ENCODE measurements at regions not wholly inside any gene's neighbourhood (a gene's known extent, or its start where the extent isn't known, plus 50 kb on each side); places are given as distances from the start of the nearest gene placed in this dataset.

- Histone ChIP-seq H3K27ac (no peak overlapping the region), H3K36me3 (replicated peaks in 1 of 2) (no peaks in the 10 kb centered on the region), H3K4me1 (replicated peaks in 1 of 2) (peaks cover 11 to 17% of the 10 kb centered on the region in 2 donors), H3K9me3 (replicated peaks in 1 of 3) (no peaks in the 10 kb centered on the region), H3K27me3 (no peaks in the 10 kb centered on the region), H3K4me3 (no peak overlapping the region)
- TF ChIP-seq, protein P1, sequence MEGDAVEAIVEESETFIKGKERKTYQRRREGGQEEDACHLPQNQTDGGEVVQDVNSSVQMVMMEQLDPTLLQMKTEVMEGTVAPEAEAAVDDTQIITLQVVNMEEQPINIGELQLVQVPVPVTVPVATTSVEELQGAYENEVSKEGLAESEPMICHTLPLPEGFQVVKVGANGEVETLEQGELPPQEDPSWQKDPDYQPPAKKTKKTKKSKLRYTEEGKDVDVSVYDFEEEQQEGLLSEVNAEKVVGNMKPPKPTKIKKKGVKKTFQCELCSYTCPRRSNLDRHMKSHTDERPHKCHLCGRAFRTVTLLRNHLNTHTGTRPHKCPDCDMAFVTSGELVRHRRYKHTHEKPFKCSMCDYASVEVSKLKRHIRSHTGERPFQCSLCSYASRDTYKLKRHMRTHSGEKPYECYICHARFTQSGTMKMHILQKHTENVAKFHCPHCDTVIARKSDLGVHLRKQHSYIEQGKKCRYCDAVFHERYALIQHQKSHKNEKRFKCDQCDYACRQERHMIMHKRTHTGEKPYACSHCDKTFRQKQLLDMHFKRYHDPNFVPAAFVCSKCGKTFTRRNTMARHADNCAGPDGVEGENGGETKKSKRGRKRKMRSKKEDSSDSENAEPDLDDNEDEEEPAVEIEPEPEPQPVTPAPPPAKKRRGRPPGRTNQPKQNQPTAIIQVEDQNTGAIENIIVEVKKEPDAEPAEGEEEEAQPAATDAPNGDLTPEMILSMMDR (IDR thresholded peaks at IDR 0.05) = no peak
- no peak for TF ChIP-seq POLR2A (IDR thresholded peaks at IDR 0.05)
- intact Hi-C loops (cut with DNase I) = no loop called here
- WGBS, 4 donors = 76 to 84% (median 80%) methylated on average over 3 of the region's 3 CpGs
- DNase-seq = no peak
These were observed 80.0 kb downstream of the NREP start for GRCh38 chr5:111676926-111677415.

DNA sequence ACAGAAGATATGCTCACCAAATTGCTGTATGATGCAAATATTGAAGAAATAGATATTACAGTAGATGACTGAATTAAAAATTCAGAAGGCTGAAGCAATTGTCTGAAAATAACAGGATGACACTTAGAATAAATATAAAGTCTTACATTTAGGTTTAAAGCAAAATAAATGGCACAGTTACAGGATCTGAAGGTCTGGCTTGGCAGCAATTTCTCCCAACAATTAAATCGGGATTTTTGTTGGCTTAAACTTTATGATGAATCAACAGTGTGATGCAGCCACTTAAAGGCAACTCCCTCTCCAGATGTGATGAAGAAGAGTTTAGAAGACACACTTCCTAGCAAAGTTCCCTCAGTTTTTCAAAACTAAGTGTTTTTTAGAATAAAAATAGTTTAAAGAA, 80.5 kb downstream of the NREP start:
- TF ChIP-seq, protein P1 (IDR thresholded peaks at IDR 0.05) = no peak
- no peak for TF ChIP-seq POLR2A (IDR thresholded peaks at IDR 0.05)
- Histone ChIP-seq H3K4me3 (no peak overlapping the region), H3K27me3 (no peaks in the 10 kb centered on the region), H3K4me1 (replicated peaks in 1 of 2) (peaks cover 7 to 12% of the 10 kb centered on the region in 2 donors), H3K27ac (no peak overlapping the region), H3K9me3 (replicated peaks in 1 of 3) (no peaks in the 10 kb centered on the region), H3K36me3 (replicated peaks in 1 of 2) (no peaks in the 10 kb centered on the region)
- intact Hi-C loops (cut with DNase I) = no loop called here
- 27 to 31% (median 30%) methylated on average over 1 of the region's 1 CpG for WGBS, 4 donors
- DNase-seq = no peak

GRCh38 chr5:111675201-111675934, 81.6 kb downstream of the NREP start:
- H3K4me3 ChIP-seq = no peak overlapping the region
- H3K4me1 ChIP-seq (replicated peaks in 1 of 2) = peaks cover 0 to 1% of the 10 kb centered on the region in 2 donors
- intact Hi-C loops (cut with DNase I) = no loop called here
- H3K9me3 ChIP-seq (replicated peaks in 1 of 3) = no peaks in the 10 kb centered on the region
- no peak for TF ChIP-seq POLR2A (IDR thresholded peaks at IDR 0.05)
- TF ChIP-seq, protein P1 (IDR thresholded peaks at IDR 0.05) = no peak
- no peaks in the 10 kb centered on the region for H3K36me3 ChIP-seq (replicated peaks in 1 of 2)
- DNase-seq = no peak
- WGBS, 4 donors = 92 to 94% (median 93%) methylated on average over 2 of the region's 2 CpGs
- H3K27me3 ChIP-seq = no peaks in the 10 kb centered on the region
- H3K27ac ChIP-seq = no peak overlapping the region

GRCh38 chr5:111673891-111674626, 82.9 kb downstream of the NREP start:
- TF ChIP-seq, protein P1 (IDR thresholded peaks at IDR 0.05) = no peak
- no peak for TF ChIP-seq POLR2A (IDR thresholded peaks at IDR 0.05)
- intact Hi-C loops (cut with DNase I) = no loop called here
- H3K9me3 ChIP-seq (replicated peaks in 1 of 3) = no peaks in the 10 kb centered on the region
- DNase-seq = no peak
- no peaks in the 10 kb centered on the region for H3K4me1 ChIP-seq (replicated peaks in 1 of 2)
- no peak overlapping the region for H3K4me3 ChIP-seq
- WGBS, 4 donors = 79 to 83% (median 81%) methylated on average over 10 of the region's 10 CpGs
- H3K36me3 ChIP-seq (replicated peaks in 1 of 2) = no peaks in the 10 kb centered on the region
- H3K27ac ChIP-seq = no peak overlapping the region
- no peaks in the 10 kb centered on the region for H3K27me3 ChIP-seq
